ENCODE measurements at regions not wholly inside any gene's neighbourhood (a gene's known extent, or its start where the extent isn't known, plus 50 kb on each side); places are given as distances from the start of the nearest gene placed in this dataset.
A peak's percentile ranks its signal among the peaks of the same experiment; 100 is the strongest.

GRCh38 chr7:94205529-94205928 is 189.2 kb upstream of the COL1A2 start:
- DNase-seq (no peak), ATAC-seq (ENCODE audit: low read depth) (no peak)
- no peaks in the 10 kb centered on the region for H3K27me3 ChIP-seq (ENCODE audit: control insufficient read depth, insufficient read depth, low read length)
- TF ChIP-seq MAZ (IDR thresholded peaks at IDR 0.05; ENCODE audit: borderline replicate concordance, low read depth, low read length): no peak
- no peak for TF ChIP-seq BHLHE40 (IDR thresholded peaks at IDR 0.05; ENCODE audit: low read depth, low read length)
- TF ChIP-seq RCOR1 (IDR thresholded peaks at IDR 0.05; ENCODE audit: insufficient replicate concordance, low read length): no peak
- TF ChIP-seq USF2 (IDR thresholded peaks at IDR 0.05; ENCODE audit: low read depth, low read length): no peak
- TF ChIP-seq RAD21 (IDR thresholded peaks at IDR 0.05; ENCODE audit: low read length): no peak
- no peak for TF ChIP-seq MAFK (IDR thresholded peaks at IDR 0.05; ENCODE audit: low read depth, low read length)
- TF ChIP-seq CHD1 (IDR thresholded peaks at IDR 0.05; ENCODE audit: low read depth, low read length): no peak
- no peak for TF ChIP-seq SMC3 (IDR thresholded peaks at IDR 0.05; ENCODE audit: low read depth, low read length)
- TF ChIP-seq NFE2L2 (IDR thresholded peaks at IDR 0.05; ENCODE audit: low read depth, low read length): no peak
- TF ChIP-seq MXI1 (IDR thresholded peaks at IDR 0.05; ENCODE audit: borderline replicate concordance, low read depth, low read length): no peak
- no peak for TF ChIP-seq CTCF (conservative IDR thresholded peaks at IDR 0.05; ENCODE audit: low read depth, low read length)
- no peak for TF ChIP-seq RFX5 (IDR thresholded peaks at IDR 0.05; ENCODE audit: low read depth, low read length)
- TF ChIP-seq POLR2A (IDR thresholded peaks at IDR 0.05; ENCODE audit: low read depth, low read length): no peak
- TF ChIP-seq CEBPB (IDR thresholded peaks at IDR 0.05; ENCODE audit: low read depth, low read length): no peak
- TF ChIP-seq ELK1 (IDR thresholded peaks at IDR 0.05; ENCODE audit: borderline replicate concordance, low read depth, low read length): no peak
- no peak for TF ChIP-seq FOS (IDR thresholded peaks at IDR 0.05; ENCODE audit: low read depth, low read length)
- no peak overlapping the region for H3K56ac ChIP-seq (ENCODE audit: extremely low read depth, insufficient read depth, low read length)
- no peak overlapping the region for H3K27ac ChIP-seq (ENCODE audit: insufficient read depth, low read length)
- H4K20me1 ChIP-seq (ENCODE audit: insufficient read depth, low read length): no peaks in the 10 kb centered on the region
- dilution Hi-C loops (cut with HindIII; ENCODE audit: low sequenced_read_pairs, unreplicated experiment): no loop called here
- no peak overlapping the region for H2BK120ac ChIP-seq (ENCODE audit: low read depth, low read length)
- H3K9me1 ChIP-seq (ENCODE audit: insufficient read depth, low read length): no peaks in the 10 kb centered on the region
- H3K23ac ChIP-seq (ENCODE audit: low read depth, low read length): no peak overlapping the region
- no peak overlapping the region for H4K8ac ChIP-seq (ENCODE audit: low read depth in 2 of 2, low read length in 2 of 2)
- WGBS, 2 experiments (ENCODE audit: extremely low coverage in 2 of 2, insufficient read length in 1 of 2): no CpG with 5 or more reads among the region's 2 CpGs
- H2AK9ac ChIP-seq (replicated peaks; ENCODE audit: low read depth, low read length, poor library complexity): no peak overlapping the region
- H3K4me1 ChIP-seq (ENCODE audit: control insufficient read depth, insufficient read depth, low read length): no peaks in the 10 kb centered on the region
- H2AFZ ChIP-seq (replicated peaks; ENCODE audit: low read length, poor library complexity): no peak overlapping the region
- H2BK20ac ChIP-seq (ENCODE audit: low read depth, low read length): no peak overlapping the region
- no peak overlapping the region for H2BK15ac ChIP-seq (ENCODE audit: low read depth, low read length)
- H3K4ac ChIP-seq (ENCODE audit: low read depth, low read length): no peak overlapping the region
- H3K18ac ChIP-seq (ENCODE audit: low read depth, low read length): peak overlapping the region; percentile 81
- H3K4me3 ChIP-seq (ENCODE audit: insufficient read depth, low read depth, low read length): no peak overlapping the region
- H3K9me3 ChIP-seq (ENCODE audit: control insufficient read depth, insufficient read depth, low read length): no peaks in the 10 kb centered on the region
- intact Hi-C loops (cut with micrococcal nuclease): no loop called here
- H2AK5ac ChIP-seq (ENCODE audit: low read depth, low read length): no peak overlapping the region
- ChIA-PET CTCF (interaction anchor here (1.0 to 1.7 kb wide), 3 partner anchors 12 to 141 kb away, joined by 3 to 4 read pairs (median 4); no protein-coding TSS in a partner anchor), POLR2A (ENCODE audit: unreplicated experiment) (no interaction called here)
- no peak overlapping the region for H3K14ac ChIP-seq (replicated peaks; ENCODE audit: low read depth, low read length)
- H2BK5ac ChIP-seq (ENCODE audit: low read depth, low read length, poor library complexity, severe bottlenecking): no peak overlapping the region
- no TSS peak for BruUV-seq (replicated peaks)
- in situ Hi-C loops (cut with MboI; ENCODE audit: low sequenced_read_pairs): loop anchor here (25.0 kb wide), 1 partner anchor 968 kb away; the partner anchor contains the start of genes HEPACAM2 and VPS50
- no peak overlapping the region for H3K4me2 ChIP-seq (ENCODE audit: low read depth, low read length)
- no peaks in the 10 kb centered on the region for H3K36me3 ChIP-seq (ENCODE audit: control insufficient read depth, insufficient read depth, low read length)
- no peak overlapping the region for H3K9ac ChIP-seq (ENCODE audit: low read depth, low read length)
- H4K91ac ChIP-seq (ENCODE audit: insufficient read depth, low read depth, low read length): no peak overlapping the region
- no peaks in the 10 kb centered on the region for H3K79me1 ChIP-seq (ENCODE audit: low read depth in 1 of 2, low read length in 2 of 2)
- peak overlapping the region; percentile 63; the same call in 1 of the 2 replicates for H4K5ac ChIP-seq (ENCODE audit: low read depth, low read length)

Data from IMR-90 (cell line).